A549 (cell line): ENCODE measurements at regions not wholly inside any gene's neighbourhood (a gene's known extent, or its start where the extent isn't known, plus 50 kb on each side); places are given as distances from the start of the nearest gene placed in this dataset.

Source experiments
- BHLHE40 ChIP-seq: IDR thresholded peaks from 2 replicates; pipeline ENCODE4 v1.6.1; 2012; ENCODE audit warnings: low read depth, low read length, inconsistent platforms
- CBX2 ChIP-seq: fragments of 200-600 bp; sonication (generic); IDR thresholded peaks from 2 replicates; pipeline ENCODE4 v1.6.1; 2016; ENCODE audit warnings: low read depth, mild to moderate bottlenecking, borderline replicate concordance
- EP300 ChIP-seq, 2 experiments: fragments of >200 bp; sonication (Bioruptor Twin); formaldehyde crosslinking; IDR thresholded peaks; 2 replicates in 1 of 2; 3 replicates in 1 of 2; pipeline ENCODE4 v1.6.1; 2016 to 2017
- HDAC2 ChIP-seq: fragments of 200-600 bp; sonication (generic); IDR thresholded peaks from 2 replicates; pipeline ENCODE4 v1.6.1; 2016
- NFE2L2 ChIP-seq: fragments of 150-350 bp; conservative IDR thresholded peaks from 2 replicates; pipeline ENCODE4 v1.6.1; 2014; ENCODE audit warnings: low read length
- NPAS2 ChIP-seq: fragments of 250-450 bp; sonication (Bioruptor Pico); IDR thresholded peaks from 2 replicates; pipeline ENCODE4 v1.8.0; 2022; ENCODE audit warnings: mild to moderate bottlenecking, moderate library complexity, borderline replicate concordance
- POLR2AphosphoS2 ChIP-seq: conservative IDR thresholded peaks from 2 replicates; pipeline ENCODE4 v1.6.1; 2012; ENCODE audit warnings: low read length, improper control_type of control experiment, inconsistent platforms
- RAD21 ChIP-seq, 2 experiments: fragments of >200 bp in 1 of 2; sonication (Bioruptor Twin) in 1 of 2; formaldehyde crosslinking in 1 of 2; IDR thresholded peaks in 1 of 2; conservative IDR thresholded peaks in 1 of 2; 2 replicates in 1 of 2; 3 replicates in 1 of 2; pipeline ENCODE4 v1.6.1; 2012 to 2018; ENCODE audit warnings: inconsistent platforms in 1 of 2
- RFX5 ChIP-seq: fragments of 450-650 bp; IDR thresholded peaks from 2 replicates; pipeline ENCODE4 v1.7.1; 2014; ENCODE audit warnings: antibody characterized with exemption, mild to moderate bottlenecking, moderate library complexity
- SMC3 ChIP-seq: fragments of >200 bp; sonication (Bioruptor Twin); formaldehyde crosslinking; IDR thresholded peaks from 3 replicates; pipeline ENCODE4 v1.6.1; 2018; ENCODE audit warnings: inconsistent platforms
- TF ChIP-seq, protein P1 (sequence below): fragments of >200 bp; sonication (Bioruptor Twin); formaldehyde crosslinking; IDR thresholded peaks from 3 replicates; pipeline ENCODE4 v1.5.1; 2016

DNA sequence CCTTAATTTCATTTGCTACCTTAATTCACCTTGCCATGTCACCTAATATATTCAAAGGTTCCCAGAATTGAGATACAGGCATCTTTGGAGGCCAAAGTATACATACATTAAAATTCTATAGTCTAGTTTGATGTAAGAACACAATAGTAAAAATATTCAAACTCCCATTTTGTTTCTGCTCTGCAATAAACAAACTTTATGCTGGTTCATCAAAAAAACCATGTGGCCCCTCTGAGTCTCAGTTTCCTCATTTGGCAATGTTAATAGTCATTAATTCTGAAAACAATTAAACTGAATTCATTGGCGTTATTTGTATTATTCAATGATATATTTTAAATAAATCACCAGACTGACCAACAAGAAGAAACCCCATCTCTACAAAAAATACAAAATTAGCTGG, 639.4 kb upstream of the INTU start:
- TF ChIP-seq, protein P1, sequence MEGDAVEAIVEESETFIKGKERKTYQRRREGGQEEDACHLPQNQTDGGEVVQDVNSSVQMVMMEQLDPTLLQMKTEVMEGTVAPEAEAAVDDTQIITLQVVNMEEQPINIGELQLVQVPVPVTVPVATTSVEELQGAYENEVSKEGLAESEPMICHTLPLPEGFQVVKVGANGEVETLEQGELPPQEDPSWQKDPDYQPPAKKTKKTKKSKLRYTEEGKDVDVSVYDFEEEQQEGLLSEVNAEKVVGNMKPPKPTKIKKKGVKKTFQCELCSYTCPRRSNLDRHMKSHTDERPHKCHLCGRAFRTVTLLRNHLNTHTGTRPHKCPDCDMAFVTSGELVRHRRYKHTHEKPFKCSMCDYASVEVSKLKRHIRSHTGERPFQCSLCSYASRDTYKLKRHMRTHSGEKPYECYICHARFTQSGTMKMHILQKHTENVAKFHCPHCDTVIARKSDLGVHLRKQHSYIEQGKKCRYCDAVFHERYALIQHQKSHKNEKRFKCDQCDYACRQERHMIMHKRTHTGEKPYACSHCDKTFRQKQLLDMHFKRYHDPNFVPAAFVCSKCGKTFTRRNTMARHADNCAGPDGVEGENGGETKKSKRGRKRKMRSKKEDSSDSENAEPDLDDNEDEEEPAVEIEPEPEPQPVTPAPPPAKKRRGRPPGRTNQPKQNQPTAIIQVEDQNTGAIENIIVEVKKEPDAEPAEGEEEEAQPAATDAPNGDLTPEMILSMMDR = no peak
- TF ChIP-seq EP300 (IDR thresholded peaks at IDR 0.05) (no peak), CBX2 (no peak), BHLHE40 (no peak), RFX5 (no peak), SMC3 (no peak), RAD21 (conservative IDR thresholded peaks at IDR 0.05 in 1 of 2, IDR thresholded peaks at IDR 0.05 in 1 of 2) (no peak), POLR2AphosphoS2 (no peak), NFE2L2 (no peak), HDAC2 (no peak), NPAS2 (CRISPR knock-in tag) (no peak)
